OCI-LY7 (cell line): ENCODE measurements at regions not wholly inside any gene's neighbourhood (a gene's known extent, or its start where the extent isn't known, plus 50 kb on each side); places are given as distances from the start of the nearest gene placed in this dataset. TPM values are rescaled to one million over a fixed set of nuclear protein-coding genes. Genes with fewer than 3 reads are reported as not detected.
A peak's percentile ranks its signal among the peaks of the same experiment; 100 is the strongest.

Experiments
- BruUV-seq: library from RNA; stranded (reverse); fragments of 400-500 nt; replicated peaks from 2 replicates; lab custom pipeline; 2021; lab: Mats Ljungman, UMichigan
- CTCF ChIA-PET: fragments of 300-600 bp; sonication (Branson Sonifier 250); formaldehyde crosslinking; loops from one replicate; lab custom pipeline; 2022; ENCODE audit warnings: antibody characterized with exemption; ENCODE audit not compliant: unreplicated experiment; lab: Charles Lee
- POLR2A ChIA-PET: fragments of 300-600 bp; sonication (Branson Sonifier 250); formaldehyde crosslinking; loops from one replicate; lab custom pipeline; 2022; ENCODE audit warnings: antibody characterized with exemption; lab: Charles Lee
- DNase-seq: peaks from one replicate; pipeline ENCODE4 v3.0.0-alpha.2; 2015; ENCODE audit warnings: low spot score
- H2AFZ ChIP-seq: fragments of 200-600 bp; sonication (generic), shearing (Covaris generic); 2 replicates; pipeline ENCODE4 v1.6.1; 2014; ENCODE audit warnings: mild to moderate bottlenecking, antibody characterized with exemption, low read length, moderate library complexity
- H3K27ac ChIP-seq: fragments of 200-600 bp; sonication (generic); 2 replicates; pipeline ENCODE4 v1.5.1; 2014; ENCODE audit warnings: mixed run types, low read depth, mild to moderate bottlenecking, moderate library complexity, low read length, inconsistent platforms; ENCODE audit not compliant: poor library complexity, severe bottlenecking
- H3K36me3 ChIP-seq: fragments of 200-600 bp; sonication (generic); 2 replicates; pipeline ENCODE4 v1.6.1; 2014; ENCODE audit warnings: mild to moderate bottlenecking, antibody characterized with exemption, low read length, moderate library complexity, mixed read lengths; ENCODE audit not compliant: insufficient read depth
- H3K4me1 ChIP-seq: fragments of 200-600 bp; sonication (generic); 2 replicates; pipeline ENCODE4 v1.5.1; 2014; ENCODE audit warnings: mild to moderate bottlenecking, low read length; ENCODE audit not compliant: insufficient read depth, poor library complexity, severe bottlenecking
- H3K4me2 ChIP-seq: fragments of 200-600 bp; sonication (generic); 2 replicates; pipeline ENCODE4 v1.6.1; 2014; ENCODE audit warnings: mild to moderate bottlenecking, low read length
- H3K4me3 ChIP-seq: fragments of 200-600 bp; sonication (generic); 2 replicates; pipeline ENCODE4 v1.5.1; 2014; ENCODE audit warnings: mild to moderate bottlenecking, low read depth, low read length; ENCODE audit not compliant: poor library complexity, severe bottlenecking
- H3K79me2 ChIP-seq: fragments of 200-600 bp; sonication (generic); 2 replicates; pipeline ENCODE4 v1.6.1; 2016; ENCODE audit warnings: low read depth, mild to moderate bottlenecking, low read length, moderate library complexity, mixed read lengths; ENCODE audit not compliant: insufficient read depth
- H3K9me2 ChIP-seq: fragments of 200-600 bp; sonication (generic); 2 replicates; pipeline ENCODE4 v1.6.1; 2016; ENCODE audit warnings: mild to moderate bottlenecking, low read length, mixed read lengths; ENCODE audit not compliant: insufficient read depth
- H3K9me3 ChIP-seq: fragments of 200-600 bp; sonication (generic); 2 replicates; pipeline ENCODE4 v1.6.1; 2014; ENCODE audit warnings: mild to moderate bottlenecking, mixed run types, low read length, mixed read lengths
- H4K20me1 ChIP-seq: fragments of 200-600 bp; sonication (generic); 2 replicates; pipeline ENCODE4 v1.6.1; 2014; ENCODE audit warnings: mild to moderate bottlenecking, antibody characterized with exemption, low read length, moderate library complexity, mixed read lengths; ENCODE audit not compliant: insufficient read depth
- CTCF ChIP-seq: fragments of 200-600 bp; sonication (generic); conservative IDR thresholded peaks from 2 replicates; pipeline ENCODE4 v1.5.1; 2014; ENCODE audit warnings: mild to moderate bottlenecking, antibody characterized with exemption, low read length, moderate library complexity, mixed read lengths
- EZH2phosphoT487 ChIP-seq: fragments of 200-600 bp; sonication (generic); IDR thresholded peaks from 2 replicates; pipeline ENCODE4 v1.6.1; 2018; ENCODE audit warnings: low read depth, borderline replicate concordance, mild to moderate bottlenecking, mixed run types, antibody characterized with exemption, low read length, moderate library complexity, mixed read lengths
- intact Hi-C: fragments of 100-400 bp; cut with micrococcal nuclease; formaldehyde crosslinking; loops from one replicate; pipeline ENCODE4 v1.10.0; 2022; ENCODE audit not compliant: unreplicated experiment
- microRNA-seq: library from miRNA; unstranded; fragments of <30 nt; microRNA quantifications from one replicate; pipeline ENCODE4 v1.2.0, GENCODE V29; 2022; ENCODE audit warnings: borderline replicate concordance
- small RNA-seq: library from RNA; depleted of rRNA; stranded (forward); fragments of <200 nt; gene quantifications from one replicate; pipeline ENCODE3, GENCODE V24; 2014

- Histone ChIP-seq H3K36me3 (no peaks in the 10 kb centered on the region; the same call in 1 of the 2 replicates), H3K4me2 (peak overlapping the region; percentile 7; the same call in 1 of the 2 replicates), H3K79me2 (no peaks in the 10 kb centered on the region), H3K9me2 (no peaks in the 10 kb centered on the region), H3K9me3 (peaks cover 5% of the 10 kb centered on the region; the same call in 1 of the 2 replicates), H3K4me3 (no peak overlapping the region), H3K4me1 (peaks cover 56% of the 10 kb centered on the region), H3K27ac (peak overlapping the region; percentile 15), H2AFZ (peak overlapping the region; percentile 64; the same call in 1 of the 2 replicates), H4K20me1 (no peaks in the 10 kb centered on the region)
- POLR2A ChIA-PET: interaction anchor here (0.7 kb wide), 1 partner anchor 693 kb away, joined by 3 read pairs; no protein-coding TSS in a partner anchor
- intact Hi-C loops: no loop called here
- TF ChIP-seq CTCF (no peak), EZH2phosphoT487 (no peak)
- CTCF ChIA-PET: no interaction called here
- peak; percentile 20 for DNase-seq
- no TSS peak for BruUV-seq
These were observed 58.2 kb upstream of the DIPK2B start for GRCh38 chrX:45258731-45259402.

Small RNA genes in the stretch of these regions (microRNA-seq; reads per million reads assigned to microRNA genes)
- gene MIR221 (17.4 reads per million, percentile 26 among the genes with 10 or more reads in this experiment), gene MIR222 (3.8 reads per million)

Small RNA genes in the stretch of these regions (small RNA-seq; reads per million reads assigned to genes)
- gene MIR221: not detected
- gene MIR222: not detected
- gene RF00017: not detected
- not detected for gene RF00591
